Endothelial cell of umbilical vein (primary cell): ENCODE measurements at regions not wholly inside any gene's neighbourhood (a gene's known extent, or its start where the extent isn't known, plus 50 kb on each side); places are given as distances from the start of the nearest gene placed in this dataset.

Source experiments
- BruUV-seq: library from RNA; stranded (reverse); fragments of 400-500 nt; replicated peaks from 2 replicates; lab custom pipeline; 2021; lab: Mats Ljungman, UMichigan
- CTCF ChIA-PET: fragments of 300-600, 350-600 bp; sonication (Branson Sonifier 250); formaldehyde crosslinking; loops from one replicate; lab custom pipeline; 2021; ENCODE audit warnings: antibody characterized with exemption, inconsistent platforms; lab: Charles Lee
- POLR2A ChIA-PET: fragments of 300-600, 350-600 bp; sonication (Branson Sonifier 250); formaldehyde crosslinking; loops from one replicate; lab custom pipeline; 2021; ENCODE audit warnings: antibody characterized with exemption, inconsistent platforms; lab: Charles Lee
- DNase-seq: peaks from one replicate; pipeline ENCODE4 v3.0.0-alpha.2; 2011; ENCODE audit warnings: low read depth, low spot score
- FAIRE-seq: peaks from 2 replicates; lab custom pipeline; 2011; peaks lifted over from hg19 to GRCh38; lab: Jason Lieb, UNC
- H2AFZ ChIP-seq: 2 replicates; pipeline ENCODE4 v1.6.0; 2012; ENCODE audit warnings: low read depth, low read length, control low read depth, inconsistent platforms
- H3K27ac ChIP-seq: 2 replicates; pipeline ENCODE4 v1.5.1; 2011; ENCODE audit warnings: low read depth, mild to moderate bottlenecking, control low read depth, low read length, moderate library complexity; ENCODE audit not compliant: insufficient read depth
- H3K27me3 ChIP-seq, 2 experiments: 2 replicates each; pipeline versions ENCODE4 v1.6.0 to v1.6.1; 2011; ENCODE audit warnings: low read length in 2 of 2, mixed read lengths in 1 of 2; ENCODE audit not compliant: control insufficient read depth in 2 of 2, insufficient read depth in 2 of 2
- H3K36me3 ChIP-seq, 2 experiments: 2 replicates in 1 of 2; 3 replicates in 1 of 2; pipeline ENCODE4 v1.5.1; 2011; ENCODE audit warnings: low read length in 2 of 2, mild to moderate bottlenecking in 1 of 2, moderate library complexity in 1 of 2; ENCODE audit not compliant: control insufficient read depth in 2 of 2, insufficient read depth in 2 of 2; ENCODE audit errors: extremely low read depth in 1 of 2
- H3K4me1 ChIP-seq: 3 replicates; pipeline ENCODE4 v1.5.1; 2011; ENCODE audit warnings: mild to moderate bottlenecking, low read length; ENCODE audit not compliant: control insufficient read depth, insufficient read depth; ENCODE audit errors: extremely low read depth
- H3K4me2 ChIP-seq: 2 replicates; pipeline ENCODE4 v1.6.1; 2011; ENCODE audit warnings: low read length, control low read depth, mixed read lengths; ENCODE audit not compliant: insufficient read depth
- H3K4me3 ChIP-seq, 3 experiments: fragments of 200-600 bp in 1 of 3; sonication (generic), shearing (Covaris generic) in 1 of 3; replicated peaks in 1 of 3; 2 replicates each; pipeline ENCODE4 v1.5.1; 2011 to 2016; ENCODE audit warnings: control low read depth in 3 of 3, low read length in 3 of 3, mild to moderate bottlenecking in 2 of 3, inconsistent platforms in 1 of 3, low read depth in 1 of 3, moderate library complexity in 1 of 3; ENCODE audit not compliant: insufficient read depth in 1 of 3
- H3K79me2 ChIP-seq: 2 replicates; pipeline ENCODE4 v1.6.0; 2012; ENCODE audit warnings: low read length, inconsistent platforms; ENCODE audit not compliant: control insufficient read depth, insufficient read depth
- H3K9ac ChIP-seq: replicated peaks from 2 replicates; pipeline ENCODE3; 2011; ENCODE audit warnings: low read length, control low read depth; ENCODE audit not compliant: insufficient read depth; ENCODE audit errors: extremely low read depth
- H3K9me1 ChIP-seq: replicated peaks from 3 replicates; pipeline ENCODE4 v1.6.0; 2011; ENCODE audit warnings: mild to moderate bottlenecking, low read length; ENCODE audit not compliant: control insufficient read depth, insufficient read depth; ENCODE audit errors: extremely low read depth
- H3K9me3 ChIP-seq: replicated peaks from 2 replicates; pipeline ENCODE4 v1.5.1; 2012; ENCODE audit warnings: low read length, inconsistent platforms; ENCODE audit not compliant: control insufficient read depth, insufficient read depth
- H4K20me1 ChIP-seq: replicated peaks from 2 replicates; pipeline ENCODE3; 2011; ENCODE audit warnings: mild to moderate bottlenecking, low read length; ENCODE audit not compliant: control insufficient read depth, insufficient read depth; ENCODE audit errors: extremely low read depth
- CTCF ChIP-seq, 2 donors: IDR thresholded peaks; 1 replicate in 1 of 2; 2 replicates in 1 of 2; pipeline ENCODE4 v1.5.1; 2011; ENCODE audit warnings: low read length in 2 of 2, mild to moderate bottlenecking in 2 of 2, moderate library complexity in 2 of 2, control low read depth in 1 of 2, inconsistent platforms in 1 of 2, low read depth in 1 of 2; ENCODE audit not compliant: insufficient read depth in 1 of 2; ENCODE audit errors: extremely low read depth in 1 of 2
- EZH2 ChIP-seq: IDR thresholded peaks from 2 replicates; pipeline ENCODE4 v1.6.1; 2012; ENCODE audit warnings: borderline replicate concordance, low read depth, mild to moderate bottlenecking, moderate library complexity, low read length, inconsistent platforms; ENCODE audit not compliant: severe bottlenecking
- FOS ChIP-seq: IDR thresholded peaks from 2 replicates; pipeline ENCODE4 v1.6.1; 2011; ENCODE audit warnings: mild to moderate bottlenecking, low read length, moderate library complexity, borderline replicate concordance; ENCODE audit not compliant: insufficient read depth
- GATA2 ChIP-seq: IDR thresholded peaks from 2 replicates; pipeline ENCODE4 v1.7.0; 2011; ENCODE audit warnings: low read depth, mild to moderate bottlenecking, moderate library complexity, mixed read lengths, low read length; ENCODE audit not compliant: insufficient read length, insufficient read depth
- JUN ChIP-seq: IDR thresholded peaks from 2 replicates; pipeline ENCODE4 v1.6.1; 2011; ENCODE audit warnings: borderline replicate concordance, low read depth; ENCODE audit not compliant: insufficient read length, insufficient read depth
- MAX ChIP-seq: IDR thresholded peaks from 2 replicates; pipeline ENCODE4 v1.6.1; 2011; ENCODE audit not compliant: insufficient read depth, insufficient read length
- MYC ChIP-seq: IDR thresholded peaks from one replicate; pipeline ENCODE4 v1.6.1; 2011; ENCODE audit warnings: mild to moderate bottlenecking, low read depth, low read length
- POLR2A ChIP-seq: IDR thresholded peaks from 2 replicates; pipeline ENCODE4 v1.6.1; 2012; ENCODE audit warnings: low read depth, mild to moderate bottlenecking, control low read depth, low read length
- POLR2AphosphoS5 ChIP-seq: IDR thresholded peaks from 2 replicates; pipeline ENCODE4 v1.6.1; 2012; ENCODE audit warnings: low read depth, mild to moderate bottlenecking, control low read depth, low read length, moderate library complexity; ENCODE audit not compliant: insufficient read depth
- dilution Hi-C: fragments of 300-500 bp; cut with MboI; formaldehyde crosslinking; loops from one replicate; pipeline ENCODE4 v1.15.0; 2019; ENCODE audit warnings: low sequenced_read_pairs; ENCODE audit not compliant: extremely low pct_ligation_motif_present
- intact Hi-C: fragments of 100-400 bp; cut with micrococcal nuclease; formaldehyde crosslinking; loops from one replicate; pipeline ENCODE4 v1.10.0; 2022

GRCh38 chr17:73788111-73788510 is 143.9 kb upstream of the SDK2 start:
- FAIRE-seq, result no peak
- DNase-seq, result no peak
- H3K27me3 ChIP-seq, result no peaks in the 10 kb centered on the region
- no peaks in the 10 kb centered on the region for H3K4me1 ChIP-seq
- CTCF ChIA-PET, result no interaction called here
- no peaks in the 10 kb centered on the region for H4K20me1 ChIP-seq
- BruUV-seq, result no TSS peak
- no peak overlapping the region for H3K4me3 ChIP-seq
- POLR2A ChIA-PET, result no interaction called here
- TF ChIP-seq GATA2 (no peak), EZH2 (no peak), FOS (no peak), CTCF (IDR thresholded peaks at IDR 0.05; ENCODE audit: extremely low read depth in 1 of 2, insufficient read depth in 1 of 2, low read depth in 1 of 2, low read length in 2 of 2) (no peak), MYC (no peak), JUN (no peak), POLR2AphosphoS5 (no peak), POLR2A (no peak), MAX (no peak)
- intact Hi-C loops (no loop called here), dilution Hi-C loops (no loop called here)
- H3K9me1 ChIP-seq, result no peaks in the 10 kb centered on the region
- no peak overlapping the region for H3K9ac ChIP-seq
- H3K79me2 ChIP-seq, result no peaks in the 10 kb centered on the region
- no peak overlapping the region for H2AFZ ChIP-seq
- H3K9me3 ChIP-seq, result peaks cover 2% of the 10 kb centered on the region
- no peaks in the 10 kb centered on the region for H3K36me3 ChIP-seq
- H3K4me2 ChIP-seq, result no peak overlapping the region
- H3K27ac ChIP-seq, result no peak overlapping the region
